NT2/D1 (cell line): ENCODE measurements at regions not wholly inside any gene's neighbourhood (a gene's known extent, or its start where the extent isn't known, plus 50 kb on each side); places are given as distances from the start of the nearest gene placed in this dataset.

Experiments used
- SUZ12 ChIP-seq: IDR thresholded peaks from 2 replicates; pipeline ENCODE4 v1.6.1; 2011; ENCODE audit not compliant: insufficient read length, insufficient read depth; ENCODE audit errors: extremely low read depth
- YY1 ChIP-seq: IDR thresholded peaks from 2 replicates; pipeline ENCODE4 v1.6.1; 2011; ENCODE audit not compliant: insufficient read length, insufficient read depth

DNA sequence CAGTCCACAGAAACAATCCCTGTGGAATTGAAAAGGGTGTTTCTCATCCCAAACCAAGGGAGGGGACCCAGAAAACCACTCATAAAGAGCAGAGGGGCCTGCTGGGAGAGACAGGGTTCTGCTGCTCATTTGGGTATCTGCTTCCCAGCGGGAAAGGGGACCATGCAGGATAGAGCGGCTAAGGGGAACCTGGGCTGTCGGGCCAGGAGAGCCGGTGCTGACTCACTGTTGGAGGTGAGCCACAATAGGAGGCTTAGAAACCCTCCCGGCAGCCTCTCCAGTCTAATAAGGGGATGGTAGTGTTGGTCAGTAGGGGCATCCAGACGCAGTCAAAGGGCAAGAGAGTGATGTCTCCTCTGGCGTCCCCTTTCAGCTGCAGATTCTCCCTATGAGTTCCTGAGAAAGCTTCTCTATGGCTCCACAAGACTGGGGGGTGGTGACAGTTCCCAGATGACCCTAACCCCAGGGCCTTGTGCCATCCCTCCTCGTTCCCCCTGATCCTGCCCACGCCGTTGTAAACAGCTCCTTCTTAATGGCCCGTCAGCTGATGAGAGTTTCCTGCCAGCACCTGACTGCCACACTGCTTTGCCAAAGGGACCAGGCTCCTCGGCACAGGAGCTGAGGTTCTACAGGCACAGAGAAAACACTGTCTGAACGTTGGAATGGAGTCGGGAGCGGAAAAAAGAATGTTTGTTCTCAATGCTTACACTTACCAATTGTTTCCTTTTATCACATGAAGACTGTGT lies 646.1 kb upstream of the DEFB115 start:
- no peak for TF ChIP-seq SUZ12
- no peak for TF ChIP-seq YY1
